H1 (cell line): ENCODE measurements at regions not wholly inside any gene's neighbourhood (a gene's known extent, or its start where the extent isn't known, plus 50 kb on each side); places are given as distances from the start of the nearest gene placed in this dataset.

ENCODE experiments used
- CTCF ChIA-PET: fragments of 300-600 bp; sonication (Branson Sonifier 250); formaldehyde crosslinking; loops from one replicate; lab custom pipeline; 2021; ENCODE audit not compliant: partially characterized antibody; lab: Charles Lee
- POLR2A ChIA-PET: fragments of 300-600 bp; sonication (Branson Sonifier 250); formaldehyde crosslinking; loops from one replicate; lab custom pipeline; 2021; ENCODE audit warnings: inconsistent platforms; ENCODE audit not compliant: partially characterized antibody; lab: Charles Lee
- DNase-seq, 2 experiments: peaks; one replicate each; pipeline versions ENCODE4 v3.0.0 to v3.0.0-alpha.2; 2010 to 2022; ENCODE audit warnings: low spot score in 2 of 2, low read depth in 1 of 2, mixed read lengths in 1 of 2
- FAIRE-seq: peaks from 2 replicates; lab custom pipeline; 2011; peaks lifted over from hg19 to GRCh38; lab: Jason Lieb, UNC
- H2AFZ ChIP-seq: 2 replicates; pipeline ENCODE4 v1.8.1; 2012; ENCODE audit warnings: low read length, inconsistent platforms
- H2AK5ac ChIP-seq: 2 replicates; pipeline ENCODE4 v1.6.1; 2013; ENCODE audit warnings: low read depth, low read length
- H2BK120ac ChIP-seq: replicated peaks from 2 replicates; pipeline ENCODE3; 2013; ENCODE audit warnings: low read depth, low read length, inconsistent platforms
- H2BK12ac ChIP-seq: 2 replicates; pipeline ENCODE4 v1.6.1; 2013; ENCODE audit warnings: low read depth, low read length
- H2BK15ac ChIP-seq: 2 replicates; pipeline ENCODE4 v1.6.1; 2013; ENCODE audit warnings: low read length
- H2BK20ac ChIP-seq: 2 replicates; pipeline ENCODE4 v1.6.1; 2013; ENCODE audit warnings: low read length
- H2BK5ac ChIP-seq: 2 replicates; pipeline ENCODE4 v1.6.1; 2013; ENCODE audit warnings: low read depth, low read length
- H3K14ac ChIP-seq: 2 replicates; pipeline ENCODE4 v1.6.1; 2013; ENCODE audit warnings: inconsistent platforms; ENCODE audit not compliant: insufficient read length
- H3K18ac ChIP-seq: 2 replicates; pipeline ENCODE4 v1.6.1; 2013; ENCODE audit warnings: low read length; ENCODE audit errors: extremely low read depth
- H3K23ac ChIP-seq: 2 replicates; pipeline ENCODE4 v1.6.1; 2013; ENCODE audit warnings: inconsistent platforms; ENCODE audit not compliant: insufficient read length
- H3K23me2 ChIP-seq: 2 replicates; pipeline ENCODE4 v1.6.1; 2013; ENCODE audit warnings: low read depth, low read length
- H3K27ac ChIP-seq: 2 replicates; pipeline ENCODE4 v1.6.1; 2011; ENCODE audit warnings: low read depth, low read length, inconsistent platforms
- H3K27me3 ChIP-seq, 4 experiments: replicated peaks in 1 of 4; 1 replicate in 1 of 4; 2 replicates in 3 of 4; pipeline versions ENCODE4 v1.6.1 to v1.8.1; 2011 to 2013; ENCODE audit warnings: low read length in 3 of 4, mild to moderate bottlenecking in 3 of 4, inconsistent platforms in 2 of 4, mixed read lengths in 2 of 4, moderate library complexity in 1 of 4; ENCODE audit not compliant: control insufficient read depth in 3 of 4, insufficient read depth in 3 of 4; ENCODE audit errors: extremely low read depth in 1 of 4
- H3K36me3 ChIP-seq, 4 experiments: 2 replicates each; pipeline versions ENCODE4 v1.6.1 to v1.8.1; 2011 to 2013; ENCODE audit warnings: mild to moderate bottlenecking in 4 of 4, low read length in 3 of 4, moderate library complexity in 2 of 4, control low read depth in 1 of 4, inconsistent platforms in 1 of 4; ENCODE audit not compliant: insufficient read depth in 4 of 4, control insufficient read depth in 2 of 4
- H3K4ac ChIP-seq: replicated peaks from 2 replicates; pipeline ENCODE3; 2013; ENCODE audit warnings: low read length, low read depth, mixed read lengths, inconsistent platforms; ENCODE audit not compliant: insufficient read length
- H3K4me1 ChIP-seq, 4 experiments: replicated peaks in 1 of 4; 1 replicate in 1 of 4; 2 replicates in 3 of 4; pipeline versions ENCODE4 v1.6.1 to v1.8.1; 2011 to 2013; ENCODE audit warnings: low read length in 3 of 4, inconsistent platforms in 2 of 4, mixed read lengths in 1 of 4; ENCODE audit not compliant: insufficient read depth in 4 of 4, control insufficient read depth in 3 of 4
- H3K4me2 ChIP-seq, 2 experiments: 2 replicates each; pipeline versions ENCODE4 v1.6.1 to v1.8.1; 2011 to 2013; ENCODE audit warnings: low read depth in 2 of 2, low read length in 2 of 2, control low read depth in 1 of 2, inconsistent platforms in 1 of 2, mild to moderate bottlenecking in 1 of 2; ENCODE audit not compliant: insufficient read depth in 1 of 2
- H3K4me3 ChIP-seq, 4 experiments: fragments of 200-600, 300-600 bp in 1 of 4; sonication (generic), shearing (Covaris generic), sonication (Bioruptor Twin) in 1 of 4; 2 replicates each; pipeline versions ENCODE4 v1.5.1 to v1.8.1; 2011 to 2016; ENCODE audit warnings: low read length in 4 of 4, low read depth in 3 of 4, control low read depth in 2 of 4, inconsistent platforms in 2 of 4, mild to moderate bottlenecking in 2 of 4, mixed read lengths in 1 of 4, moderate library complexity in 1 of 4; ENCODE audit not compliant: insufficient read depth in 2 of 4; ENCODE audit errors: extremely low read depth in 1 of 4
- H3K56ac ChIP-seq: replicated peaks from 2 replicates; pipeline ENCODE3; 2013; ENCODE audit warnings: low read depth, mild to moderate bottlenecking, mixed read lengths, low read length, inconsistent platforms; ENCODE audit not compliant: insufficient read length
- H3K79me1 ChIP-seq: 2 replicates; pipeline ENCODE4 v1.6.1; 2013; ENCODE audit warnings: low read depth, low read length, control low read depth
- H3K79me2 ChIP-seq, 2 experiments: 2 replicates each; pipeline versions ENCODE4 v1.6.1 to v1.8.1; 2012 to 2013; ENCODE audit warnings: low read length in 2 of 2, mild to moderate bottlenecking in 2 of 2, inconsistent platforms in 1 of 2; ENCODE audit not compliant: insufficient read depth in 2 of 2, control insufficient read depth in 1 of 2
- H3K9ac ChIP-seq, 4 experiments: replicated peaks in 1 of 4; 1 replicate in 1 of 4; 2 replicates in 3 of 4; pipeline versions ENCODE4 v1.6.1 to v1.8.1; 2011 to 2013; ENCODE audit warnings: low read depth in 3 of 4, low read length in 3 of 4, control low read depth in 2 of 4, mild to moderate bottlenecking in 2 of 4, moderate library complexity in 2 of 4, inconsistent platforms in 1 of 4; ENCODE audit errors: extremely low read depth in 1 of 4
- H3K9me3 ChIP-seq, 2 experiments: 2 replicates each; pipeline versions ENCODE4 v1.6.1 to v1.8.1; 2012 to 2013; ENCODE audit warnings: mild to moderate bottlenecking in 2 of 2, moderate library complexity in 2 of 2, control low read depth in 1 of 2, inconsistent platforms in 1 of 2, low read depth in 1 of 2, low read length in 1 of 2, mixed read lengths in 1 of 2; ENCODE audit not compliant: insufficient read depth in 2 of 2
- H4K20me1 ChIP-seq, 2 experiments: replicated peaks in 1 of 2; 2 replicates each; pipeline versions ENCODE3 to v1.8.1; 2011 to 2013; ENCODE audit warnings: inconsistent platforms in 2 of 2, low read length in 2 of 2, mild to moderate bottlenecking in 1 of 2; ENCODE audit not compliant: insufficient read depth in 2 of 2, control insufficient read depth in 1 of 2
- H4K5ac ChIP-seq: 2 replicates; pipeline ENCODE4 v1.6.1; 2013; ENCODE audit warnings: low read length, low read depth, mixed read lengths, inconsistent platforms; ENCODE audit not compliant: insufficient read length
- H4K8ac ChIP-seq: 2 replicates; pipeline ENCODE4 v1.8.0; 2013; ENCODE audit warnings: mild to moderate bottlenecking, moderate library complexity, low read length, inconsistent platforms; ENCODE audit not compliant: insufficient read depth; ENCODE audit errors: extremely low read depth
- H4K91ac ChIP-seq: replicated peaks from 2 replicates; pipeline ENCODE3; 2013; ENCODE audit warnings: low read length, mixed read lengths, inconsistent platforms; ENCODE audit not compliant: insufficient read length
- ASH2L ChIP-seq: fragments of 200-600, 300-600 bp; sonication (generic); IDR thresholded peaks from one replicate; pipeline ENCODE4 v1.7.1; 2017; ENCODE audit warnings: low read length
- WGBS, 2 experiments: shearing (Covaris generic) in 1 of 2; methylation state at CpG; one replicate each; pipeline versions ENCODE4 v1.1.6 to v1.1.7; 2013 to 2015; ENCODE audit warnings: low lambda C conversion rate in 2 of 2, mixed read lengths in 2 of 2, inconsistent platforms in 1 of 2, low coverage in 1 of 2, missing lambda C conversion rate in 1 of 2; ENCODE audit not compliant: insufficient replicate concordance in 2 of 2, insufficient coverage in 1 of 2, insufficient read length in 1 of 2; ENCODE audit errors: extremely low coverage in 1 of 2, missing lambda C conversion rate in 1 of 2; 5-methylcytosine and 5-hydroxymethylcytosine counted together

DNA sequence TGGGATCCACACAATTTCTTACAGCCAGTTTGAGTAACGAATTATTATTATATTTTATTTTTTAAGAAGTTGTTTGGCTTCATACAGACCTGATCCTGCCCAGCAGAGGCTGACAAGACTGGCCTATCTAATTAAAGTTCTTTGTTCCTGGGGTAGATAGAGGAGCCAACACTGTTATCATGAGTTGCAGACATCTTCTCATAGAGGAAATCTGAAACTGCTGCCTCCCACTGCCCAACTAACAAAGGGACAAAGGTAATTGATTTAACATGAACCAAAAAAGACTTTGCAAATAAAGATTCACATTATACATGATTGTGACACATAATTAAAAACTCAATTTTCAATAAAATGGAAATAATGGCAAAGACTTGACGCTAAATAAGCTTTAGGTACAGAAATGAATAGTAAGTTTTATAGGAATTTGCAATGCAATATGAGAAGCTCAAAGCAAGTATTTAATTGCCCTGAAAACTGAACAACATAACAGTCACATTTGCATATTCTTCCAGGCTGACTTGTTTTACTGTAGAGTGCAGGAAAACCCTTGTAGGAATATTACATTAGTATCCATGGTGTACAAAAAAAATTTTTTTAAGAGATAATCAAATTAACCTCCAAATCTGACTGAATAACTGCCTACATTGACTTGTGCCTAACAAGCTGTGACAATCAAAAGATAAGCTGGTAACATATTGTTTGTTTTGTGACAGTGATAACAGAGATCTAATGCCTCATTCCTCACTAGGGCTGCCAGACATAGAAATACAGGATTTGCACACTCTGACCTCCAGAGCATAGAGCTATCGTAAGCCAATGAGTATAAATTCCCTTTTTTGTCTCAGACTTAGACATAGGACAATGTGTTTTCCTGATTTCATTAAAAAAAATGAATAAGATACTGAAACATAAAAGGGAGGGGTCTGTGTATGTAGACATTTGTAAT lies 273.2 kb downstream of the MFSD1 start:
- H3K23me2 ChIP-seq, result no peaks in the 10 kb centered on the region
- POLR2A ChIA-PET, result no interaction called here

More for the DNA sequence above, 273.2 kb downstream of the MFSD1 start:
- Histone ChIP-seq H3K4me1 (no peaks in the 10 kb centered on the region), H3K56ac (no peak overlapping the region), H4K91ac (no peak overlapping the region), H4K5ac (no peak overlapping the region), H3K79me2 (no peaks in the 10 kb centered on the region), H4K8ac (no peak overlapping the region), H3K27ac (no peak overlapping the region), H2BK5ac (no peak overlapping the region), H2BK20ac (no peak overlapping the region), H4K20me1 (no peaks in the 10 kb centered on the region), H3K9me3 (no peaks in the 10 kb centered on the region), H2BK15ac (no peak overlapping the region), H2BK12ac (no peak overlapping the region), H3K23ac (no peak overlapping the region), H3K36me3 (no peaks in the 10 kb centered on the region), H2AK5ac (no peak overlapping the region), H3K18ac (no peak overlapping the region), H3K4me3 (no peak overlapping the region), H3K79me1 (no peaks in the 10 kb centered on the region), H2BK120ac (no peak overlapping the region), H3K4me2 (no peak overlapping the region), H3K9ac (no peak overlapping the region), H3K4ac (no peak overlapping the region), H3K14ac (no peak overlapping the region), H2AFZ (no peak overlapping the region), H3K27me3 (no peaks in the 10 kb centered on the region)
- TF ChIP-seq ASH2L, result no peak
- no peak for DNase-seq
- no peak for FAIRE-seq
- CTCF ChIA-PET, result interaction anchor here (1.6 to 2.0 kb wide), 2 partner anchors 162 to 177 kb away, joined by 5 to 6 read pairs; no protein-coding TSS in a partner anchor
- WGBS, 2 experiments, result 84% methylated on average over 3 of the region's 3 CpGs; no CpG with 5 or more reads in 1 of the 2 experiments
